ENCODE measurements at regions not wholly inside any gene's neighbourhood (a gene's known extent, or its start where the extent isn't known, plus 50 kb on each side); places are given as distances from the start of the nearest gene placed in this dataset.

DNA sequence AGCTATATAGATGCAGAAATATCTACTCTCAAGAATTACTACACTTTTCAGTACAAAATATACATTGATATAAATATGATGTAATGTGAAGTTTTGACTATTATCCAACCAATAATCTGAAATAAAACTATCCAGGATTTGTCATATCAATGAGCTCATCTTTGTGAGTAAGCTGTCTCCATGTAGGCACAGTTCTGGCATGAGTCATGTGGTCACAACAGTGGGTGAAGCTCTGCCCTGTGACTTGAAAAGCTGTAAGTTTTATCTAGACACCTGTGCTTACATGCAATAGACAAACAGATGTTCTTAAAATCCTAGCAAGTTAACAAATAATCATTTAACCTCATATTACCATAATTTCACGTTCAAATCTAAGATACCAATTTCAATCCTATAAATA, 192.7 kb downstream of the GABRG1 start:
- Histone ChIP-seq H4K20me1 (ENCODE audit: control insufficient read depth, insufficient read depth) (no peaks in the 10 kb centered on the region), H3K4me2 (ENCODE audit: control insufficient read depth, insufficient read depth) (no peak overlapping the region), H3K9ac (ENCODE audit: control insufficient read depth, insufficient read depth, low read length) (no peak overlapping the region), H2AFZ (ENCODE audit: control insufficient read depth, low read depth, low read length) (no peak overlapping the region), H3K27me3 (replicated peaks in 1 of 2; ENCODE audit: control insufficient read depth in 2 of 2, insufficient read depth in 2 of 2, low read length in 1 of 2) (no peaks in the 10 kb centered on the region), H3K9me3 (replicated peaks; ENCODE audit: control insufficient read depth, insufficient read depth, low read length) (no peaks in the 10 kb centered on the region), H3K4me1 (ENCODE audit: control insufficient read depth, insufficient read depth, low read length) (no peaks in the 10 kb centered on the region), H3K79me2 (ENCODE audit: control insufficient read depth, insufficient read depth, low read length) (no peaks in the 10 kb centered on the region), H3K27ac (ENCODE audit: control insufficient read depth, insufficient read depth) (no peak overlapping the region), H3K36me3 (ENCODE audit: control insufficient read depth in 2 of 2, insufficient read depth in 2 of 2, low read length in 1 of 2) (no peaks in the 10 kb centered on the region), H3K4me3 (no peak overlapping the region)
- intact Hi-C loops (cut with micrococcal nuclease; ENCODE audit: unreplicated experiment), result no loop called here
- TF ChIP-seq ZNF622 (IDR thresholded peaks at IDR 0.05) (no peak), NR2C2 (IDR thresholded peaks at IDR 0.05; ENCODE audit: borderline replicate concordance, control insufficient read depth, insufficient read length, low read depth) (no peak), HDAC2 (IDR thresholded peaks at IDR 0.05) (no peak), STAT3 (IDR thresholded peaks at IDR 0.05; ENCODE audit: low read depth, low read length) (no peak), IRF4 (IDR thresholded peaks at IDR 0.05; ENCODE audit: low read depth, low read length) (no peak), CHD4 (IDR thresholded peaks at IDR 0.05) (no peak), FOXM1 (IDR thresholded peaks at IDR 0.05; ENCODE audit: low read depth, low read length) (no peak), TARDBP (IDR thresholded peaks at IDR 0.05; ENCODE audit: borderline replicate concordance) (no peak), SUZ12 (IDR thresholded peaks at IDR 0.05; ENCODE audit: unreplicated experiment) (no peak)
- TF ChIP-seq, protein P1, sequence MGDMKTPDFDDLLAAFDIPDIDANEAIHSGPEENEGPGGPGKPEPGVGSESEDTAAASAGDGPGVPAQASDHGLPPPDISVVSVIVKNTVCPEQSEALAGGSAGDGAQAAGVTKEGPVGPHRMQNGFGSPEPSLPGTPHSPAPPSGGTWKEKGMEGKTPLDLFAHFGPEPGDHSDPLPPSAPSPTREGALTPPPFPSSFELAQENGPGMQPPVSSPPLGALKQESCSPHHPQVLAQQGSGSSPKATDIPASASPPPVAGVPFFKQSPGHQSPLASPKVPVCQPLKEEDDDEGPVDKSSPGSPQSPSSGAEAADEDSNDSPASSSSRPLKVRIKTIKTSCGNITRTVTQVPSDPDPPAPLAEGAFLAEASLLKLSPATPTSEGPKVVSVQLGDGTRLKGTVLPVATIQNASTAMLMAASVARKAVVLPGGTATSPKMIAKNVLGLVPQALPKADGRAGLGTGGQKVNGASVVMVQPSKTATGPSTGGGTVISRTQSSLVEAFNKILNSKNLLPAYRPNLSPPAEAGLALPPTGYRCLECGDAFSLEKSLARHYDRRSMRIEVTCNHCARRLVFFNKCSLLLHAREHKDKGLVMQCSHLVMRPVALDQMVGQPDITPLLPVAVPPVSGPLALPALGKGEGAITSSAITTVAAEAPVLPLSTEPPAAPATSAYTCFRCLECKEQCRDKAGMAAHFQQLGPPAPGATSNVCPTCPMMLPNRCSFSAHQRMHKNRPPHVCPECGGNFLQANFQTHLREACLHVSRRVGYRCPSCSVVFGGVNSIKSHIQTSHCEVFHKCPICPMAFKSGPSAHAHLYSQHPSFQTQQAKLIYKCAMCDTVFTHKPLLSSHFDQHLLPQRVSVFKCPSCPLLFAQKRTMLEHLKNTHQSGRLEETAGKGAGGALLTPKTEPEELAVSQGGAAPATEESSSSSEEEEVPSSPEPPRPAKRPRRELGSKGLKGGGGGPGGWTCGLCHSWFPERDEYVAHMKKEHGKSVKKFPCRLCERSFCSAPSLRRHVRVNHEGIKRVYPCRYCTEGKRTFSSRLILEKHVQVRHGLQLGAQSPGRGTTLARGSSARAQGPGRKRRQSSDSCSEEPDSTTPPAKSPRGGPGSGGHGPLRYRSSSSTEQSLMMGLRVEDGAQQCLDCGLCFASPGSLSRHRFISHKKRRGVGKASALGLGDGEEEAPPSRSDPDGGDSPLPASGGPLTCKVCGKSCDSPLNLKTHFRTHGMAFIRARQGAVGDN (IDR thresholded peaks at IDR 0.05), result no peak
- TF ChIP-seq, protein P2, sequence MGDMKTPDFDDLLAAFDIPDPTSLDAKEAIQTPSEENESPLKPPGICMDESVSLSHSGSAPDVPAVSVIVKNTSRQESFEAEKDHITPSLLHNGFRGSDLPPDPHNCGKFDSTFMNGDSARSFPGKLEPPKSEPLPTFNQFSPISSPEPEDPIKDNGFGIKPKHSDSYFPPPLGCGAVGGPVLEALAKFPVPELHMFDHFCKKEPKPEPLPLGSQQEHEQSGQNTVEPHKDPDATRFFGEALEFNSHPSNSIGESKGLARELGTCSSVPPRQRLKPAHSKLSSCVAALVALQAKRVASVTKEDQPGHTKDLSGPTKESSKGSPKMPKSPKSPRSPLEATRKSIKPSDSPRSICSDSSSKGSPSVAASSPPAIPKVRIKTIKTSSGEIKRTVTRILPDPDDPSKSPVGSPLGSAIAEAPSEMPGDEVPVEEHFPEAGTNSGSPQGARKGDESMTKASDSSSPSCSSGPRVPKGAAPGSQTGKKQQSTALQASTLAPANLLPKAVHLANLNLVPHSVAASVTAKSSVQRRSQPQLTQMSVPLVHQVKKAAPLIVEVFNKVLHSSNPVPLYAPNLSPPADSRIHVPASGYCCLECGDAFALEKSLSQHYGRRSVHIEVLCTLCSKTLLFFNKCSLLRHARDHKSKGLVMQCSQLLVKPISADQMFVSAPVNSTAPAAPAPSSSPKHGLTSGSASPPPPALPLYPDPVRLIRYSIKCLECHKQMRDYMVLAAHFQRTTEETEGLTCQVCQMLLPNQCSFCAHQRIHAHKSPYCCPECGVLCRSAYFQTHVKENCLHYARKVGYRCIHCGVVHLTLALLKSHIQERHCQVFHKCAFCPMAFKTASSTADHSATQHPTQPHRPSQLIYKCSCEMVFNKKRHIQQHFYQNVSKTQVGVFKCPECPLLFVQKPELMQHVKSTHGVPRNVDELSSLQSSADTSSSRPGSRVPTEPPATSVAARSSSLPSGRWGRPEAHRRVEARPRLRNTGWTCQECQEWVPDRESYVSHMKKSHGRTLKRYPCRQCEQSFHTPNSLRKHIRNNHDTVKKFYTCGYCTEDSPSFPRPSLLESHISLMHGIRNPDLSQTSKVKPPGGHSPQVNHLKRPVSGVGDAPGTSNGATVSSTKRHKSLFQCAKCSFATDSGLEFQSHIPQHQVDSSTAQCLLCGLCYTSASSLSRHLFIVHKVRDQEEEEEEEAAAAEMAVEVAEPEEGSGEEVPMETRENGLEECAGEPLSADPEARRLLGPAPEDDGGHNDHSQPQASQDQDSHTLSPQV (IDR thresholded peaks at IDR 0.05), result no peak
- DNase-seq (ENCODE audit: low read depth, low spot score), result no peak
- 0% methylated on average over 1 of the region's 1 CpG for WGBS (ENCODE audit: insufficient coverage, insufficient replicate concordance, low lambda C conversion rate, missing lambda C conversion rate)
- FAIRE-seq, result no peak
- in situ Hi-C loops (cut with MboI), result no loop called here
- no peak for ATAC-seq
- BruUV-seq (replicated peaks), result no TSS peak
- ChIA-PET SMC1A (ENCODE audit: uncharacterized antibody, unreplicated experiment) (interaction anchor here (1.1 kb wide), 1 partner anchor 13 kb away, joined by 4 read pairs; no protein-coding TSS in a partner anchor), CTCF (no interaction called here), POLR2A (no interaction called here), RAD21 (ENCODE audit: unreplicated experiment) (no interaction called here)

All from GM12878 (cell line).